ENCODE measurements at regions not wholly inside any gene's neighbourhood (a gene's known extent, or its start where the extent isn't known, plus 50 kb on each side); places are given as distances from the start of the nearest gene placed in this dataset.

DNA sequence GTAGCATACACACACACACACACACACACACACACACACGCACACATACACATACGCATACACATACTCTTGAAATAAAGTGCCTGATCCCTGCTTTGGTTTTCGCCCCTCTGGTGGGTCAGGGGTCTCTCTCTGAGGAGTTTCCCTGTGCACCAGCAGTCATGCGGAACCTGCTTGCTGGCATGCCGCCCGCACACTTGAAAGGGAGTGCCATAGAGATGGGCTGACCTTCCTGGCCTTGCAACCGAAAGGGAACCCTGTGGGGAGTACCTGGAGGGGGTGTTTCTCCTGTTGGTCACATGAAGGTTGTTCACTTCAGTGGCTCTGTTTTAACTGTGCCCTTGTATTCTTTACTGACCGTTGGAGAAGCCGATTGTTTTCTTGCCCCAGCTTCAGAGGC, 752.3 kb downstream of the NR2F2 start:
- no peak overlapping the region for H3K4me2 ChIP-seq (ENCODE audit: low read depth, low read length)
- in situ Hi-C loops (cut with HindIII; ENCODE audit: extremely low pct_ligation_motif_present, low pct_unique_long_range_greater_than_20kb) = no loop called here
- H3K79me2 ChIP-seq (ENCODE audit: insufficient read depth, low read length) = no peaks in the 10 kb centered on the region
- ChIA-PET CTCF (ENCODE audit: low intra/inter-chr PET ratio, low total read pairs) (no interaction called here), POLR2A (no interaction called here)
- ATAC-seq = no peak
- TF ChIP-seq ZNF496 (CRISPR knock-in tag; IDR thresholded peaks at IDR 0.05; ENCODE audit: insufficient replicate concordance) = no peak
- TF ChIP-seq NFIB (CRISPR knock-in tag; IDR thresholded peaks at IDR 0.05; ENCODE audit: borderline replicate concordance) = no peak
- no peak for TF ChIP-seq DZIP1 (CRISPR knock-in tag; IDR thresholded peaks at IDR 0.05)
- no peak for TF ChIP-seq MBD4 (IDR thresholded peaks at IDR 0.05; ENCODE audit: borderline replicate concordance, low read length)
- no peak for TF ChIP-seq PLRG1 (conservative IDR thresholded peaks at IDR 0.05)
- TF ChIP-seq ZBTB40 (IDR thresholded peaks at IDR 0.05) = no peak
- TF ChIP-seq ZBTB40 (CRISPR knock-in tag; IDR thresholded peaks at IDR 0.05) = no peak
- no peak for TF ChIP-seq E2F1 (CRISPR knock-in tag; IDR thresholded peaks at IDR 0.05)
- TF ChIP-seq ZNF362 (CRISPR knock-in tag; IDR thresholded peaks at IDR 0.05; ENCODE audit: borderline replicate concordance) = no peak
- no peaks in the 10 kb centered on the region for H3K27me3 ChIP-seq (ENCODE audit: control insufficient read depth in 1 of 2, insufficient read depth in 2 of 2, low read length in 2 of 2)
- H3K9me3 ChIP-seq (ENCODE audit: low read length) = peaks cover 44% of the 10 kb centered on the region
- FAIRE-seq = no peak
- H3K4me1 ChIP-seq (ENCODE audit: insufficient read depth, low read length) = no peaks in the 10 kb centered on the region
- DNase-seq (ENCODE audit: low spot score) = no peak
- H4K20me1 ChIP-seq (ENCODE audit: insufficient read depth, low read length) = no peaks in the 10 kb centered on the region
- WGBS (ENCODE audit: low lambda C conversion rate) = 7% methylated on average over 5 of the region's 9 CpGs
- H3K4me3 ChIP-seq (replicated peaks in 1 of 3; ENCODE audit: insufficient read depth in 1 of 3, low read depth in 2 of 3, low read length in 3 of 3) = no peak overlapping the region
- intact Hi-C loops (cut with micrococcal nuclease; ENCODE audit: unreplicated experiment) = no loop called here
- no peaks in the 10 kb centered on the region for H3K36me3 ChIP-seq (replicated peaks in 1 of 2; ENCODE audit: control insufficient read depth in 1 of 2, insufficient read depth in 2 of 2, low read length in 2 of 2)
- H3K27ac ChIP-seq (ENCODE audit: extremely low read length, insufficient read depth, low read length) = no peak overlapping the region
- no peak overlapping the region for H3K9ac ChIP-seq (ENCODE audit: insufficient read depth, low read depth, low read length)
- no peak overlapping the region for H2AFZ ChIP-seq (ENCODE audit: low read length)
- BruUV-seq (replicated peaks) = no TSS peak

Data from HepG2 (cell line).